Loucy (cell line): ENCODE measurements at regions not wholly inside any gene's neighbourhood (a gene's known extent, or its start where the extent isn't known, plus 50 kb on each side); places are given as distances from the start of the nearest gene placed in this dataset.

ENCODE experiments used
- H2AFZ ChIP-seq: fragments of 200-600 bp; sonication (generic); 2 replicates; pipeline ENCODE4 v1.6.0; 2016; ENCODE audit warnings: antibody characterized with exemption, mild to moderate bottlenecking, low read length, moderate library complexity
- H3F3A ChIP-seq: fragments of 200-600 bp; 2 replicates; pipeline ENCODE4 v1.6.0; 2016; ENCODE audit warnings: antibody characterized with exemption, low read depth, mild to moderate bottlenecking
- H3K27me3 ChIP-seq: fragments of 200-600 bp; sonication (generic); 2 replicates; pipeline ENCODE4 v1.6.1; 2014; ENCODE audit warnings: low read length, mild to moderate bottlenecking; ENCODE audit not compliant: insufficient read depth, poor library complexity, severe bottlenecking
- H3K36me3 ChIP-seq: fragments of 200-600 bp; sonication (generic); 2 replicates; pipeline ENCODE4 v1.6.1; 2016; ENCODE audit warnings: low read length; ENCODE audit not compliant: insufficient read depth
- H3K4me1 ChIP-seq: fragments of 200-600 bp; sonication (generic); 2 replicates; pipeline ENCODE4 v1.5.1; 2014; ENCODE audit warnings: low read length, mild to moderate bottlenecking; ENCODE audit not compliant: insufficient read depth, poor library complexity, severe bottlenecking
- H3K4me2 ChIP-seq: fragments of 200-600 bp; sonication (generic); 2 replicates; pipeline ENCODE4 v1.6.0; 2014; ENCODE audit warnings: antibody characterized with exemption, low read length, low read depth, mild to moderate bottlenecking; ENCODE audit not compliant: poor library complexity, severe bottlenecking
- H3K4me3 ChIP-seq: fragments of 200-600 bp; sonication (generic); 2 replicates; pipeline ENCODE4 v1.5.1; 2014; ENCODE audit warnings: low read length, mild to moderate bottlenecking, mixed read lengths; ENCODE audit not compliant: poor library complexity, severe bottlenecking
- H3K79me2 ChIP-seq: fragments of 200-600 bp; sonication (generic); 2 replicates; pipeline ENCODE4 v1.6.1; 2014; ENCODE audit warnings: low read length; ENCODE audit not compliant: insufficient read depth
- H3K9ac ChIP-seq: fragments of 200-600 bp; sonication (generic); 2 replicates; pipeline ENCODE4 v1.6.0; 2014; ENCODE audit warnings: mild to moderate bottlenecking, low read depth, low read length, moderate library complexity; ENCODE audit not compliant: poor library complexity, severe bottlenecking
- H3K9me2 ChIP-seq: fragments of 200-600 bp; sonication (generic); replicated peaks from 2 replicates; pipeline ENCODE4 v1.6.1; 2016; ENCODE audit warnings: low read depth, low read length, mixed read lengths
- H3K9me3 ChIP-seq: fragments of 200-600 bp; sonication (generic); 2 replicates; pipeline ENCODE4 v1.6.1; 2014; ENCODE audit warnings: mild to moderate bottlenecking, antibody characterized with exemption, low read length, low read depth; ENCODE audit not compliant: insufficient read depth
- H4K20me1 ChIP-seq: fragments of 200-600 bp; sonication (generic); 2 replicates; pipeline ENCODE4 v1.6.0; 2014; ENCODE audit warnings: antibody characterized with exemption, low read length, mild to moderate bottlenecking; ENCODE audit not compliant: insufficient read depth, poor library complexity, severe bottlenecking
- CTCF ChIP-seq: fragments of 200-600 bp; sonication (generic); conservative IDR thresholded peaks from 2 replicates; pipeline ENCODE4 v1.5.1; 2014; ENCODE audit warnings: mild to moderate bottlenecking, antibody characterized with exemption, low read length
- EZH2phosphoT487 ChIP-seq: fragments of 200-600 bp; IDR thresholded peaks from 2 replicates; pipeline ENCODE4 v1.6.1; 2018; ENCODE audit warnings: antibody characterized with exemption, mild to moderate bottlenecking, moderate library complexity, borderline replicate concordance

- H3K36me3 ChIP-seq = no peaks in the 10 kb centered on the region
- no peak overlapping the region for H2AFZ ChIP-seq
- no peak for TF ChIP-seq CTCF
- H3K9ac ChIP-seq = no peak overlapping the region
- no peaks in the 10 kb centered on the region for H3F3A ChIP-seq
- H3K4me2 ChIP-seq = no peak overlapping the region
- H3K4me1 ChIP-seq = no peaks in the 10 kb centered on the region
- H3K27me3 ChIP-seq = no peaks in the 10 kb centered on the region
- H3K4me3 ChIP-seq = no peak overlapping the region
- H3K9me3 ChIP-seq = no peaks in the 10 kb centered on the region
- H3K79me2 ChIP-seq = no peaks in the 10 kb centered on the region
- H4K20me1 ChIP-seq = no peaks in the 10 kb centered on the region
- no peaks in the 10 kb centered on the region for H3K9me2 ChIP-seq
Observed at GRCh38 chr14:101417434-101417833, 143.9 kb upstream of the DIO3 start.

- Histone ChIP-seq H3K4me1 (no peaks in the 10 kb centered on the region), H3K9ac (no peak overlapping the region), H3K4me3 (no peak overlapping the region), H3K36me3 (no peaks in the 10 kb centered on the region), H3K79me2 (no peaks in the 10 kb centered on the region), H4K20me1 (no peaks in the 10 kb centered on the region), H3K9me3 (no peaks in the 10 kb centered on the region), H3F3A (no peaks in the 10 kb centered on the region), H3K4me2 (no peak overlapping the region), H3K9me2 (no peaks in the 10 kb centered on the region), H3K27me3 (no peaks in the 10 kb centered on the region), H2AFZ (no peak overlapping the region)
- no peak for TF ChIP-seq EZH2phosphoT487
- no peak for TF ChIP-seq CTCF
Observed at GRCh38 chr14:101418601-101419000, 142.7 kb upstream of the DIO3 start.

- H3K4me2 ChIP-seq = no peak overlapping the region
- H3K4me1 ChIP-seq = no peaks in the 10 kb centered on the region
- no peaks in the 10 kb centered on the region for H4K20me1 ChIP-seq
- no peak overlapping the region for H2AFZ ChIP-seq
- no peak overlapping the region for H3K4me3 ChIP-seq
- no peak for TF ChIP-seq EZH2phosphoT487
- no peak for TF ChIP-seq CTCF
- no peak overlapping the region for H3K9ac ChIP-seq
- H3K27me3 ChIP-seq = no peaks in the 10 kb centered on the region
- no peaks in the 10 kb centered on the region for H3K79me2 ChIP-seq
- no peaks in the 10 kb centered on the region for H3K36me3 ChIP-seq
- H3K9me3 ChIP-seq = no peaks in the 10 kb centered on the region
- H3K9me2 ChIP-seq = no peaks in the 10 kb centered on the region
- H3F3A ChIP-seq = no peaks in the 10 kb centered on the region
Observed at GRCh38 chr14:101426466-101426865, 134.8 kb upstream of the DIO3 start.
